ENCODE measurements at regions not wholly inside any gene's neighbourhood (a gene's known extent, or its start where the extent isn't known, plus 50 kb on each side); places are given as distances from the start of the nearest gene placed in this dataset.

DNA sequence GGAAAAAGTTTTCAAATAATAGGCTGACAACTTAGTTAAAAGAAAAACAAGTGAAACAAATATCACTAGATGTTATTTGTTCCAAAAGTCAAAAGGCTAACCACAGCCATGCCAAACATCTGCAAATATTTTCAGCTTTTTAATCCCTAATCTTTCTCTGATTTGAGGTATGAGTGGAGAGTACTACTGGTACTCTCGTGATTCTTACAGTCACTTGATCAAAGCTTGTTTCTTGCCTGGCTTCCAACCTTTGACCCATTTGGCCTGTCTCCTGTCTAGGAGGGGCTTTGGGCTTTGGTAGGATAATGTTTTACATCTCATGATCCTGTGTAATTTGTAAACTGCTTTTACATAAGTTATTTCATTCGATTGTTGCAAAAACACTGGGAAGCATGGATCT is 301.8 kb upstream of the SORL1-AS1 start:
- H3K4me3 ChIP-seq (ENCODE audit: low read length in 3 of 3), result no peak overlapping the region
- H3K27ac ChIP-seq (ENCODE audit: low read depth, low read length), result no peak overlapping the region
- H3K9ac ChIP-seq (ENCODE audit: low read depth in 1 of 3, low read length in 3 of 3), result no peak overlapping the region
- H3K4me1 ChIP-seq (ENCODE audit: control insufficient read depth in 3 of 3, insufficient read depth in 3 of 3, low read length in 3 of 3), result no peaks in the 10 kb centered on the region
- H3K9me3 ChIP-seq (ENCODE audit: control insufficient read depth in 3 of 3, low read length in 3 of 3), result no peaks in the 10 kb centered on the region
- no peaks in the 10 kb centered on the region for H3K27me3 ChIP-seq (ENCODE audit: control insufficient read depth in 3 of 3, insufficient read depth in 3 of 3, low read length in 3 of 3)
- H3K36me3 ChIP-seq (ENCODE audit: control insufficient read depth in 3 of 3, insufficient read depth in 3 of 3, low read length in 3 of 3), result no peaks in the 10 kb centered on the region

DNA sequence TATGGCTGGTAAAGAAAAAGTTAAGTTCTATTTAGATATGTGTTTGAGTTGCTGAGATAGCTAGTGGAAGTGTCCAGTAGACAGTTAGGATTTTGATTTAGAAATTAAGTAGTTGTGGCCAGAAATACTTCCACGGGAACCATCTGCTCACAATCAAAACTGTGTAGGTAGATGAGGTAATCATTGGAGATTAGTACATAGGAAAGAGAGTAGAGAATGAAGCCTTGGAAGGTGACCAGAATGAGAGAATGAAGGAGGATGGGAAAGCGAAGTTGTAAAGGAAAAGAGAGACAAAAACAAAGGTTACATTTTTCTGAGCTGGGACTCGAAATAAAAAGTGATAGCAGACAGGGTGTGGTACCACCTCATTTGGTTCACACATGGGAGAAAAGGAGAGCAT is 296.9 kb upstream of the SORL1-AS1 start:
- Histone ChIP-seq H3K36me3 (ENCODE audit: control insufficient read depth in 3 of 3, insufficient read depth in 3 of 3, low read length in 3 of 3) (no peaks in the 10 kb centered on the region), H3K27ac (ENCODE audit: low read depth, low read length) (no peak overlapping the region), H3K4me3 (ENCODE audit: low read length in 3 of 3) (no peak overlapping the region), H3K9ac (ENCODE audit: low read depth in 1 of 3, low read length in 3 of 3) (no peak overlapping the region), H3K4me1 (ENCODE audit: control insufficient read depth in 3 of 3, insufficient read depth in 3 of 3, low read length in 3 of 3) (no peaks in the 10 kb centered on the region), H3K27me3 (ENCODE audit: control insufficient read depth in 3 of 3, insufficient read depth in 3 of 3, low read length in 3 of 3) (no peaks in the 10 kb centered on the region), H3K9me3 (ENCODE audit: control insufficient read depth in 3 of 3, low read length in 3 of 3) (no peaks in the 10 kb centered on the region)

DNA sequence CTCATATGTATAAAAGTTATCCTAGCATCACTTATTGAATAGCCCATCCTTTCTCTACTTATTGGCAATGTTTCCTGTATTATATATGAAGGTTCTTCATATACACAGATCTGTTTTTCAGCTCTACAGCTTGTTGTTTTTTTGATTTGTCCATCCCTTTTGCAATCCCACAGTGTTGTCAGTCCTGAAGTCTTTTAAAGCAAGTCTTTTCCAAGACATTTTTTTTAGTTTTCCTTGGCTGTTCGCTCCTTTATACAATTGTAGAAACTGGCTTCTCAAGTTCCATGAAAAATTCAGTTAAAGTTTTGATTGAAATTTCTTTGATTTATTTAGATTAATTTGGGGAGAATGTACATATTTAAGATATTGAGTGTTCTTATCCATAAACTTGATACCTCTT is 295.3 kb upstream of the SORL1-AS1 start:
- no peak overlapping the region for H3K27ac ChIP-seq (ENCODE audit: low read depth, low read length)
- H3K27me3 ChIP-seq (ENCODE audit: control insufficient read depth in 3 of 3, insufficient read depth in 3 of 3, low read length in 3 of 3), result no peaks in the 10 kb centered on the region
- H3K36me3 ChIP-seq (ENCODE audit: control insufficient read depth in 3 of 3, insufficient read depth in 3 of 3, low read length in 3 of 3), result no peaks in the 10 kb centered on the region
- H3K4me3 ChIP-seq (ENCODE audit: low read length in 3 of 3), result no peak overlapping the region
- H3K9ac ChIP-seq (ENCODE audit: low read depth in 1 of 3, low read length in 3 of 3), result no peak overlapping the region
- H3K4me1 ChIP-seq (ENCODE audit: control insufficient read depth in 3 of 3, insufficient read depth in 3 of 3, low read length in 3 of 3), result no peaks in the 10 kb centered on the region
- H3K9me3 ChIP-seq (ENCODE audit: control insufficient read depth in 3 of 3, low read length in 3 of 3), result peaks cover 0 to 6% (median 0%) of the 10 kb centered on the region in 3 donors

DNA sequence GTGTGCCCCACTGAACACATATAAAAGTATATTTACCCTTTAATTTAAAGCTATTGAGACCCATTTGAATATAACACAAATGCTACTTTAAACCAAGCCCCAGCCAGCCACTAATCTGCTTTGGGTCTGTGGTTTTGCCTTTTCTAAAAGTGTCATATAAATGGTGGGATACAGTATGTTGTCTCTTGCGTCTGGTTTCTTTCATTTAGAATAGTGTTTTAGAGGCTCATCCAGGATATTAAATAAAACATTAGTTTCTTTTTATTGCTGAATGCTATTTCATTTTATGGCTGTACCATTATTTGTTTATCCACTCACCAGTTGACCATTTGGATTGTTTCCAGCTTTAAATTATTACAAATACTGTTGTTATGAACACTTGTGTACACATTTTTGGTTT is 290.5 kb upstream of the SORL1-AS1 start:
- Histone ChIP-seq H3K4me3 (ENCODE audit: low read length in 3 of 3) (no peak overlapping the region), H3K36me3 (ENCODE audit: control insufficient read depth in 3 of 3, insufficient read depth in 3 of 3, low read length in 3 of 3) (no peaks in the 10 kb centered on the region), H3K9ac (ENCODE audit: low read depth in 1 of 3, low read length in 3 of 3) (no peak overlapping the region), H3K4me1 (ENCODE audit: control insufficient read depth in 3 of 3, insufficient read depth in 3 of 3, low read length in 3 of 3) (peaks cover 6 to 10% (median 8%) of the 10 kb centered on the region in 3 donors), H3K9me3 (ENCODE audit: control insufficient read depth in 3 of 3, low read length in 3 of 3) (peaks cover 0 to 6% (median 0%) of the 10 kb centered on the region in 3 donors), H3K27ac (ENCODE audit: low read depth, low read length) (no peak overlapping the region), H3K27me3 (ENCODE audit: control insufficient read depth in 3 of 3, insufficient read depth in 3 of 3, low read length in 3 of 3) (no peaks in the 10 kb centered on the region)

DNA sequence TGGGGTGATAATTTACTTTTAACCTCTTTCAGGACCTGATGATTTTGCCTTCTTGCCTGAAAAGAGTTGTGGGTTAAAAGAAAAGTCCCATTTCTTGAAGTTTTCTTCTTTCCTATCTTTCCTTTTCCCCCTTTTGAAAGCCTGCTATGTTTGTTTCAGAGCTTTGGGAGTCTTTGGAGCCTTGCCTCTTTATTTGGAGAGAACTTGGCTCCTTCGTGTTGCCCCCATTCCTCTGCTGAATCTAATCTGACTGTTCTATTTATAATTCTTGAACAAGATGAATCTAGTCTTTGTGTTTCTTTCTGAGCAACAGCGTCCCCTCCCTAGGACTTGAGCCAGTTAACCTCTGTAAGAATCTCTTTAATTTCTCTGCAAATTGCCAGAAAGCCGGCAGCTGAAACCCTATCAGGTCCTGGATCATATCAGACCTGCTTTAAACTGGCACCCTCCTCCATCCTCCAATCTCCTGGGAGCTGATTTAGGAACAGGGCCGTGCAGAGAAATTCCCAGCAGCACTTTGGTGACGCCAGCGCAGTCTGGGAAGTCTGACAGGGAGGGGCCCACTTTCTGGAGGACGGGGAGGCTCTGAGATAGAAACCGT is 289.1 kb upstream of the SORL1-AS1 start:
- H3K27ac ChIP-seq (ENCODE audit: low read depth, low read length), result peak overlapping the region; percentile 52
- H3K4me1 ChIP-seq (ENCODE audit: control insufficient read depth in 3 of 3, insufficient read depth in 3 of 3, low read length in 3 of 3), result peaks cover 6 to 10% (median 8%) of the 10 kb centered on the region in 3 donors
- H3K4me3 ChIP-seq (ENCODE audit: low read length in 3 of 3), result peak overlapping the region in 2 of 3 donors; percentile 30 to 36
- H3K9me3 ChIP-seq (ENCODE audit: control insufficient read depth in 3 of 3, low read length in 3 of 3), result peaks cover 0 to 6% (median 0%) of the 10 kb centered on the region in 3 donors
- no peaks in the 10 kb centered on the region for H3K27me3 ChIP-seq (ENCODE audit: control insufficient read depth in 3 of 3, insufficient read depth in 3 of 3, low read length in 3 of 3)
- H3K9ac ChIP-seq (ENCODE audit: low read depth in 1 of 3, low read length in 3 of 3), result peak overlapping the region in 1 of 3 donors; percentile 18
- no peaks in the 10 kb centered on the region for H3K36me3 ChIP-seq (ENCODE audit: control insufficient read depth in 3 of 3, insufficient read depth in 3 of 3, low read length in 3 of 3)

DNA sequence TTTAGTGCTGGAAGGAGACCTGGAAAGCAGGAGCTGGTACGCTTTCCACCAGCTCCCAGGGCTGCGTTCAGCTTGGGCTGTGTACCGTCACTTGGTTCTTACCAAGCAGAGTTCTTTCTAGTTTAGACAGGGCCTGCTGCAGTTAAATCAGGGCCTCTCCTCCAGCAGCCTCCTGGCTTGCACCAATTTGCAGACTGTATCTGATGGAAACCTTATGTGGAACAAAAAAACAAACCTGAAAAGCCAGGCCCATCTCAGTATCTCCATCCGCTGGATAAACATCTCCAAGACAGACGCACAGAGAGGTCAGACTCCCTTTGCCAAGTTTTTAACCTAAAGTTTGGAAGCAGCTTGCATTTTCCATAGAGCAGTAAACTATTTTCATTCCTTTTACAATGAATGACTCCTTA is 288.6 kb upstream of the SORL1-AS1 start:
- peaks cover 6 to 10% (median 8%) of the 10 kb centered on the region in 3 donors for H3K4me1 ChIP-seq (ENCODE audit: control insufficient read depth in 3 of 3, insufficient read depth in 3 of 3, low read length in 3 of 3)
- no peaks in the 10 kb centered on the region for H3K36me3 ChIP-seq (ENCODE audit: control insufficient read depth in 3 of 3, insufficient read depth in 3 of 3, low read length in 3 of 3)
- H3K9ac ChIP-seq (ENCODE audit: low read depth in 1 of 3, low read length in 3 of 3), result peak overlapping the region in 1 of 3 donors; percentile 18
- peak overlapping the region; percentile 52 for H3K27ac ChIP-seq (ENCODE audit: low read depth, low read length)
- H3K4me3 ChIP-seq (ENCODE audit: low read length in 3 of 3), result peak overlapping the region in 1 of 3 donors; percentile 1
- no peaks in the 10 kb centered on the region for H3K27me3 ChIP-seq (ENCODE audit: control insufficient read depth in 3 of 3, insufficient read depth in 3 of 3, low read length in 3 of 3)
- peaks cover 0 to 6% (median 0%) of the 10 kb centered on the region in 3 donors for H3K9me3 ChIP-seq (ENCODE audit: control insufficient read depth in 3 of 3, low read length in 3 of 3)

DNA sequence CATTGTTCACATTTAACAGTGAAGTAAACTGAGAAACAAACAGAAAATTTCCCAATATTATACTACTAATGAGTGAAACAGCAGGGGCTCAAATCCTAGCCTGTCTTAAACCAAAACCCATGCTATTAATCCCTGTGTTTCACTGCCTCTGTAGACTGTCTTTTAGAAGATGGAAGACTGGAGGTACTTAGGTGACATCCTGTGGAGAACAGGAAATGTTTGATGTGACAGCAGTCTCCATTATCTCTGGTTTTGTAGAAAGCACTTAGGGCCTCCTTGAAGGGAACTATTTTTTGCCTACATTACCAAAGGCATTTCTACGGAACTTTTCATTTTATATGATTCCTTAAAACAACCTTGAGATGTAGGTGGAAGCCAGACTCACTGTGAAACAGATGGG is 288.1 kb upstream of the SORL1-AS1 start:
- Histone ChIP-seq H3K36me3 (ENCODE audit: control insufficient read depth in 3 of 3, insufficient read depth in 3 of 3, low read length in 3 of 3) (no peaks in the 10 kb centered on the region), H3K27me3 (ENCODE audit: control insufficient read depth in 3 of 3, insufficient read depth in 3 of 3, low read length in 3 of 3) (no peaks in the 10 kb centered on the region), H3K9me3 (ENCODE audit: control insufficient read depth in 3 of 3, low read length in 3 of 3) (peaks cover 0 to 6% (median 0%) of the 10 kb centered on the region in 3 donors), H3K4me1 (ENCODE audit: control insufficient read depth in 3 of 3, insufficient read depth in 3 of 3, low read length in 3 of 3) (peaks cover 6 to 10% (median 8%) of the 10 kb centered on the region in 3 donors), H3K27ac (ENCODE audit: low read depth, low read length) (peak overlapping the region; percentile 52), H3K9ac (ENCODE audit: low read depth in 1 of 3, low read length in 3 of 3) (no peak overlapping the region), H3K4me3 (ENCODE audit: low read length in 3 of 3) (peak overlapping the region in 1 of 3 donors; percentile 1)

DNA sequence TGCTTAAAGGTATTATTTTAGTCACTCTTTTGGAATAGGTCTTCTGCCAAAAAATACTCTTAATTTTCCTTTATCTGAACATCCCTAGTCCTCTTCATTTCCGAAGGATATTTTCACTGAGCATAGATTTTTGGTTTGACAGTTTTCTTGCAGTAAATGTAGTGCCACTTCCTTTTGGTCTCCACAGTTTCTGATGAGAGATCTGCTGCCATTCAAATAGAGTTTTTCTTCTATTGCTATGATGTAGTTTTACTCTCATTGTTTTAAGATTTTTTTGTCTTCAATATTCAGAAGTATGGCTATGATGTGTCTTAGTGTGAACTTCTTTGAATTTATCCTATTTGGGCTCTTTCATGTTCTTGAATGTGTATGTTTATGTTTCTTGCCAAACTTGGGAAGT is 281.1 kb upstream of the SORL1-AS1 start:
- Histone ChIP-seq H3K36me3 (ENCODE audit: control insufficient read depth in 3 of 3, insufficient read depth in 3 of 3, low read length in 3 of 3) (no peaks in the 10 kb centered on the region), H3K9ac (ENCODE audit: low read depth in 1 of 3, low read length in 3 of 3) (no peak overlapping the region), H3K4me1 (ENCODE audit: control insufficient read depth in 3 of 3, insufficient read depth in 3 of 3, low read length in 3 of 3) (no peaks in the 10 kb centered on the region), H3K9me3 (ENCODE audit: control insufficient read depth in 3 of 3, low read length in 3 of 3) (peaks cover 0 to 3% (median 0%) of the 10 kb centered on the region in 3 donors), H3K27me3 (ENCODE audit: control insufficient read depth in 3 of 3, insufficient read depth in 3 of 3, low read length in 3 of 3) (no peaks in the 10 kb centered on the region), H3K27ac (ENCODE audit: low read depth, low read length) (no peak overlapping the region), H3K4me3 (ENCODE audit: low read length in 3 of 3) (no peak overlapping the region)

DNA sequence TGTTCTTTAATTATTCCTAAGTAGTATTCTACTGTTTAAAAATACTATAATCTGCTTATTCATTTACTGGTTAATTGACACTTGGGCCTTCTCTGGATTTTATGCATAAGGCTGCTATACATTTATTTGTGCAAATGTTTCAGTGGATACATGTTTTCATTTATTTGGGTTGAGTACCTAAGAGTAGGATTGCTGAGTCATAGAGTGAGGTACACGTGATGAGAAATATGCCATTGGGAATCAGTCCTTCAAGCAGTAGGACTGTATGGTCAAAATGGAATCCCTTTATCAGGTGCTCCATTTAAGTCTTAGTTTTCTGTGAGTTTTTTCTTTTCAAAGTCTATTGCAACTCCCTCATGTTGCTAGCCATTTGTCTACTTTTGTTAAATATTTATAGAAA is 275.2 kb upstream of the SORL1-AS1 start:
- Histone ChIP-seq H3K9me3 (ENCODE audit: control insufficient read depth in 3 of 3, low read length in 3 of 3) (peaks cover 0 to 1% (median 0%) of the 10 kb centered on the region in 3 donors), H3K27ac (ENCODE audit: low read depth, low read length) (no peak overlapping the region), H3K4me3 (ENCODE audit: low read length in 3 of 3) (no peak overlapping the region), H3K4me1 (ENCODE audit: control insufficient read depth in 3 of 3, insufficient read depth in 3 of 3, low read length in 3 of 3) (peaks cover under 1 to 4% (median 2%) of the 10 kb centered on the region in 3 donors), H3K9ac (ENCODE audit: low read depth in 1 of 3, low read length in 3 of 3) (no peak overlapping the region), H3K36me3 (ENCODE audit: control insufficient read depth in 3 of 3, insufficient read depth in 3 of 3, low read length in 3 of 3) (no peaks in the 10 kb centered on the region), H3K27me3 (ENCODE audit: control insufficient read depth in 3 of 3, insufficient read depth in 3 of 3, low read length in 3 of 3) (no peaks in the 10 kb centered on the region)

DNA sequence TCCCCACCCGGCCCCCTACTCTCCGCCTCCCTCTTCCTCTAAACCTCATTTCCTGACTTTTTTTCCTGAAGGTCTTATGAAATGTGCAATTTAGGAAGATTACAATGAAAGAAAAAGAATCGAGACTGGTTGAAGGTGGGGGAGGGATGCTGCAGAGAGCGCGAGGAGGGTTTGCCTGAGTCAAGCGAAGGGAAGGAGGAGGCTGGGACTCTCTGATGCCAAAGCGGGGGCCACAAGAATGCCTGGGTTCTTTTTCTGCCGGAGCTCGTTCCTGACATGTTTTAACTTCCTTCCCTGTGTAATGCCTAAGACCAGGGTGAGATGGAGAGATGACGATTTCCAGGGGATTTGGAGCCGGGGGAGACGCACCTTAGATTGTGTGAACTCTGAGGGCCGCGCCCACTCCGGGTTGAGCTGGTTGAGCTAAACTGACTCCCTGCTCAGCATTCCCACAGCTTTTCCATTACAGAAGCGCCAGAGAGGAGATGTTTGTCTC is 270.5 kb upstream of the SORL1-AS1 start:
- Histone ChIP-seq H3K27ac (ENCODE audit: low read depth, low read length) (peak overlapping the region; percentile 9), H3K9me3 (ENCODE audit: control insufficient read depth in 3 of 3, low read length in 3 of 3) (no peaks in the 10 kb centered on the region), H3K4me1 (ENCODE audit: control insufficient read depth in 3 of 3, insufficient read depth in 3 of 3, low read length in 3 of 3) (peaks cover 8 to 9% (median 8%) of the 10 kb centered on the region in 3 donors), H3K27me3 (ENCODE audit: control insufficient read depth in 3 of 3, insufficient read depth in 3 of 3, low read length in 3 of 3) (no peaks in the 10 kb centered on the region), H3K36me3 (ENCODE audit: control insufficient read depth in 3 of 3, insufficient read depth in 3 of 3, low read length in 3 of 3) (no peaks in the 10 kb centered on the region), H3K4me3 (ENCODE audit: low read length in 3 of 3) (peak overlapping the region in 2 of 3 donors; percentile 18 to 60), H3K9ac (ENCODE audit: low read depth in 1 of 3, low read length in 3 of 3) (no peak overlapping the region)

Data from skeletal muscle tissue (tissue), 3 donors.